MCF 10A (cell line): ENCODE measurements at regions not wholly inside any gene's neighbourhood (a gene's known extent, or its start where the extent isn't known, plus 50 kb on each side); places are given as distances from the start of the nearest gene placed in this dataset.
A peak's percentile ranks its signal among the peaks of the same experiment; 100 is the strongest.

Experiments used
- BruUV-seq: library from RNA; stranded (reverse); fragments of 400-500 nt; replicated peaks from 2 replicates; lab custom pipeline; 2021; lab: Mats Ljungman, UMichigan
- CTCF ChIA-PET: fragments of 300-600 bp; sonication (Branson Sonifier 250); formaldehyde crosslinking; extraction: SDS; loops from one replicate; lab custom pipeline; 2021; ENCODE audit warnings: antibody characterized with exemption, inconsistent platforms; lab: Yijun Ruan, JAX
- POLR2A ChIA-PET: fragments of 300-600, 350-650 bp; sonication (Branson Sonifier 250); formaldehyde crosslinking; extraction: SDS; loops from one replicate; lab custom pipeline; 2020; ENCODE audit warnings: antibody characterized with exemption, inconsistent platforms; lab: Yijun Ruan, JAX
- DNase-seq: peaks from one replicate; pipeline ENCODE4 v3.0.0-alpha.2; 2018; ENCODE audit not compliant: unreplicated experiment
- H3K27ac Mint-ChIP-seq: one replicate; pipeline ENCODE4 v1.8.0; 2022; ENCODE audit warnings: mild to moderate bottlenecking, low read depth, mixed read lengths; ENCODE audit not compliant: unreplicated experiment
- H3K27me3 Mint-ChIP-seq: one replicate; pipeline ENCODE4 v1.8.0; 2022; ENCODE audit warnings: mixed read lengths; ENCODE audit not compliant: insufficient read depth, unreplicated experiment
- H3K36me3 Mint-ChIP-seq: one replicate; pipeline ENCODE4 v1.8.0; 2022; ENCODE audit warnings: mild to moderate bottlenecking, moderate library complexity, mixed read lengths; ENCODE audit not compliant: insufficient read depth, unreplicated experiment
- H3K4me1 Mint-ChIP-seq: one replicate; pipeline ENCODE4 v1.8.0; 2022; ENCODE audit warnings: mixed read lengths; ENCODE audit not compliant: insufficient read depth, unreplicated experiment
- H3K4me3 Mint-ChIP-seq: one replicate; pipeline ENCODE4 v1.8.0; 2022; ENCODE audit warnings: mild to moderate bottlenecking, moderate library complexity, mixed read lengths; ENCODE audit not compliant: unreplicated experiment
- H3K9me3 Mint-ChIP-seq: one replicate; pipeline ENCODE4 v1.8.0; 2022; ENCODE audit warnings: mixed read lengths; ENCODE audit not compliant: unreplicated experiment
- CTCF ChIP-seq: fragments of 200-600 bp; IDR thresholded peaks from one replicate; pipeline ENCODE4 v1.8.0; 2022; ENCODE audit warnings: antibody characterized with exemption, mild to moderate bottlenecking; ENCODE audit not compliant: unreplicated experiment
- intact Hi-C: fragments of 100-400 bp; cut with micrococcal nuclease; formaldehyde crosslinking; loops from 2 replicates; pipeline ENCODE4 v1.14.1; 2022

GRCh38 chr13:48859272-48860105, 116.2 kb upstream of the FNDC3A start:
- H3K36me3 Mint-ChIP-seq = no peaks in the 10 kb centered on the region
- no peak overlapping the region for H3K27ac Mint-ChIP-seq
- H3K4me3 Mint-ChIP-seq = no peak overlapping the region
- DNase-seq = no peak
- no TSS peak for BruUV-seq
- no peak for TF ChIP-seq CTCF
- no peaks in the 10 kb centered on the region for H3K4me1 Mint-ChIP-seq
- ChIA-PET CTCF (no interaction called here), POLR2A (no interaction called here)
- no peaks in the 10 kb centered on the region for H3K27me3 Mint-ChIP-seq
- H3K9me3 Mint-ChIP-seq = no peaks in the 10 kb centered on the region
- intact Hi-C loops = no loop called here

GRCh38 chr13:48860364-48860763, 115.3 kb upstream of the FNDC3A start:
- no peak overlapping the region for H3K27ac Mint-ChIP-seq
- CTCF ChIA-PET = interaction anchor here (0.7 kb wide), 2 partner anchors 24 to 52 kb away, joined by 3 to 4 read pairs; no protein-coding TSS in a partner anchor
- H3K9me3 Mint-ChIP-seq = no peaks in the 10 kb centered on the region
- no peaks in the 10 kb centered on the region for H3K27me3 Mint-ChIP-seq
- POLR2A ChIA-PET = no interaction called here
- TF ChIP-seq CTCF = no peak
- H3K36me3 Mint-ChIP-seq = no peaks in the 10 kb centered on the region
- no peaks in the 10 kb centered on the region for H3K4me1 Mint-ChIP-seq
- H3K4me3 Mint-ChIP-seq = no peak overlapping the region
- intact Hi-C loops = no loop called here
- no TSS peak for BruUV-seq
- DNase-seq = no peak

- no peaks in the 10 kb centered on the region for H3K4me1 Mint-ChIP-seq
- no peak for TF ChIP-seq CTCF
- BruUV-seq = no TSS peak
- POLR2A ChIA-PET = no interaction called here
- intact Hi-C loops = no loop called here
- no peaks in the 10 kb centered on the region for H3K9me3 Mint-ChIP-seq
- no peak overlapping the region for H3K4me3 Mint-ChIP-seq
- no peaks in the 10 kb centered on the region for H3K36me3 Mint-ChIP-seq
- no peak overlapping the region for H3K27ac Mint-ChIP-seq
- peak; percentile 12 for DNase-seq
- CTCF ChIA-PET = no interaction called here
- no peaks in the 10 kb centered on the region for H3K27me3 Mint-ChIP-seq
Observed at GRCh38 chr13:48862572-48862971, 113.1 kb upstream of the FNDC3A start.

DNA sequence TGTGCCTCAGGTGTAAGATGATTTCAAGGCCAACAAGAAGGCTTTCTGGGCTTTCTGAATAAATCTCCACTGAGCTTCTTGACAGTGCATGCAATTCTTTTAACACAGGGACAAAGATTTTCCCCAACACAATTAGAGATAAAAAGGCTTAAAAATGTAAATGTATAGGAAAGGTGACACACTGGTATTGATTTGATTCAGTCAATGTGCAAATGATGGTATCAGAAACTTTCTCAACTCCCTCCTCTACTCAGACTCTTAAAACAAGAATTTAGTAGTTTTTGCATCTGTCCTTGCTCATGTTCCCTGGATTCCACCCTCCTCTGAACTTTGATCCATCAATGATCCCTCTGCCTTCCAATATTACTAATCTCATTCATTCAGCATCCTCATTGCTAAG, 111.6 kb upstream of the FNDC3A start:
- POLR2A ChIA-PET = no interaction called here
- Mint-ChIP-seq H3K27ac (no peak overlapping the region), H3K4me3 (no peak overlapping the region), H3K27me3 (no peaks in the 10 kb centered on the region), H3K36me3 (no peaks in the 10 kb centered on the region), H3K4me1 (no peaks in the 10 kb centered on the region), H3K9me3 (no peaks in the 10 kb centered on the region)
- BruUV-seq = no TSS peak
- TF ChIP-seq CTCF = no peak
- DNase-seq = no peak
- intact Hi-C loops = no loop called here
- CTCF ChIA-PET = no interaction called here
